NCI-H2227 (cell line): ENCODE measurements at regions not wholly inside any gene's neighbourhood (a gene's known extent, or its start where the extent isn't known, plus 50 kb on each side); places are given as distances from the start of the nearest gene placed in this dataset.
"Not testable (repeated sequence)": the region's sequence is repeated elsewhere in the genome, so short reads cannot be mapped to it uniquely, and the experiment has no call there.

Source experiments
- DNase-seq: peaks from one replicate; lab custom pipeline; 2025; ENCODE audit not compliant: unreplicated experiment; lab: John Stamatoyannopoulos, UW

- no peak for DNase-seq
Observed at GRCh38 chr6:169985121-169986015, 233.9 kb downstream of the ERMARD start.

- no peak for DNase-seq
Observed at GRCh38 chr6:169984181-169985120, 233.0 kb downstream of the ERMARD start.

GRCh38 chr6:169983651-169984050 lies 232.2 kb downstream of the ERMARD start:
- no peak for DNase-seq

GRCh38 chr6:169982461-169983386 lies 231.3 kb downstream of the ERMARD start:
- DNase-seq = no peak

- no peak for DNase-seq
Observed at GRCh38 chr6:169981969-169982368, 230.5 kb downstream of the ERMARD start.

GRCh38 chr6:169981568-169981967 lies 230.1 kb downstream of the ERMARD start:
- DNase-seq = no peak

GRCh38 chr6:169980826-169981450 lies 229.5 kb downstream of the ERMARD start:
- no peak for DNase-seq

GRCh38 chr6:169979873-169980432 lies 228.5 kb downstream of the ERMARD start:
- no peak for DNase-seq

GRCh38 chr6:169978615-169979161 lies 227.3 kb downstream of the ERMARD start:
- DNase-seq = no peak

GRCh38 chr6:169977434-169978265 lies 226.2 kb downstream of the ERMARD start:
- DNase-seq = no peak

- no peak for DNase-seq
Observed at GRCh38 chr6:169976301-169977081, 225.1 kb downstream of the ERMARD start.

GRCh38 chr6:169975701-169976100 lies 224.3 kb downstream of the ERMARD start:
- no peak for DNase-seq

GRCh38 chr6:169975286-169975685 lies 223.9 kb downstream of the ERMARD start:
- DNase-seq = no peak

GRCh38 chr6:169974663-169975062 lies 223.2 kb downstream of the ERMARD start:
- DNase-seq = no peak

GRCh38 chr6:169973588-169974467 lies 222.4 kb downstream of the ERMARD start:
- not testable (repeated sequence) for DNase-seq

- DNase-seq = no peak
Observed at GRCh38 chr6:169972736-169973135, 221.3 kb downstream of the ERMARD start.

GRCh38 chr6:169972101-169972651 lies 220.8 kb downstream of the ERMARD start:
- no peak for DNase-seq
